HG02610 (cell line): ENCODE measurements at regions not wholly inside any gene's neighbourhood (a gene's known extent, or its start where the extent isn't known, plus 50 kb on each side); places are given as distances from the start of the nearest gene placed in this dataset.
A peak's percentile ranks its signal among the peaks of the same experiment; 100 is the strongest.

Source experiments
- ATAC-seq: cut with Tn5 transposase; IDR thresholded peaks from one replicate; pipeline ENCODE4 v1.9.1; 2021; ENCODE audit warnings: mild to moderate bottlenecking, moderate library complexity; ENCODE audit not compliant: unreplicated experiment

DNA sequence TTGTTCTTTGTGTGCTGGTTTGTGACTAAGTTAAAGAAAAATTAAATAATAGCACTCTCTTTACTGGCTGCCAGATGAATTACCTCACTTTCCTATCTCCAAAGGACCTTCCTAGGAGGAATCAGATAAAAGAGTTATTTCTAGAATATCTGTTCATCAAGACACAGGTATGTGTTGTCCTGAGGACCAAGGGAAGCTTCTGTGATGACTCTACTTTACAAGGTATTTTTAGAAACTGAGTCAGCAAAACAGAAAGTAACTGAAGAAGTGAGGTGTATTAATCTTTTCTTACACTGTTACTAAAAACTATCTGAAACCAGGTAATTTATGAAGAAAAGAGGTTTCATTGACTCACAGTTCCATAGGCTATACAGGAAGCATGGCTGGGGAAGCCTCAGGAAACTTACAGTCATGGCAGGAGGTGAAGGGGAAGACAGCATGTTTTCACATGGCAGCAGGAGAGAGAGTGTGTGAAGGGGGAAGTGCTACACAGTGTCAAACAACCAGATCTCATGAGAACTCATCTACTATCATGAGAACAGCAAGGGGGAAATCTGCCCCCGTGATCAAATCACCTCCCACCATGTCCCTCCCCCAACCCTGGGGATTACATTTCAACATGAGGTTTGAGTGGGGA lies 189.2 kb upstream of the DMAC1 start:
- ATAC-seq: no peak

DNA sequence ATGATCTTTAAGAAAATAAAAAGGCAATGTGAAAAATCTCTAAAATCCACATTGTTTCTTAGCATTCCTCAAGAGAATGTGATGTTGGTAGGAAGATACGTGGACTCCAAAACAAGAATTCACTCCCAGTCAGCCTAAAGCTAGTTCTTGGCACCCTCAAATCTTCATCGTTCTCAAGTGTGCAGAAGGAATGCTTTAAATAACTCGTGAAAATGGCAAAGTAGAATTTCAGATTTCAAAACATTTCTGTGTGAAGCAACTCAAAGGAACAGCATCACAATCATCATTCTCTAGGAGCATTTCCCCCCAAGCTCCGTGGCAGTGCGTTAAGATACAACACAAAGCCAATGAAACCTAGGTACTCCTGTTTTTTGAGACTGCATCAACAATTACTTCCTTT lies 185.1 kb upstream of the DMAC1 start:
- no peak for ATAC-seq

DNA sequence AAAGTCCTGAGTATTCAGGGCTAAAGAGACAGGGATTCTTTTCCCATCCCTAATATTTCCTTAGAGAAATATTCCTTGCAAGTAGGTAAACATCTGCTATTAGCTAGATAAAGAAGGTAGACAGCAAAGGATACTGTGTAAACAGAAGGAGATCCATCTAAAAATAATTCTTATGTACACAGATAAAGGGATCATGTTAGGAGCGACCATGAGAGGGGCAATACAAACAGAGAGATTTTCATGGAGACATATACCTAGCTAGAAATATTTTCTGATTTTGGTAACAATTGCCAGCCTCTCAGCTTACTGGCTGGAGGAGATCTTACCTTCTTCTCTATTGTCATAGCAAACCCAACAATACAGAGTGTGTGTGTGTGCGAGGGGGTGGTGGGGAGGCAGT lies 184.6 kb upstream of the DMAC1 start:
- ATAC-seq: no peak

DNA sequence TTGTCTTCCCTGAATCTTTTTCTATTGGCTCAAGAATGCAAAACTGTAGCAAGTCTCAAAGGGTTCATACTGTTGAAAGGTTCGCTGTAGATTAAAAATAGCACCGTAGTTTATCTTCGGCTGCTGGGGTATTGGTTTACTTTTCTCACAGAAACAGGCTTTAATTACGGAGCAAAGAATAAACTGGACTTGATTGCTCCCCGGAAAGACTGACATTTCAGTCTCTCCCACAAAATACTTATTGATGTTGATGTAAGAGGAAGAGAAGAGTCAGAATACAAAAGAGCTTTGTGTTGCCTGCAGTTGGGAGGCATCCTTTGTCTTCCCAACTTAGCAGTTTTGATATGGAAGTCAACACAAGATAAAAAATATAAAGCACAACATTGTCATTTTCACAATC lies 183.9 kb upstream of the DMAC1 start:
- ATAC-seq: no peak

DNA sequence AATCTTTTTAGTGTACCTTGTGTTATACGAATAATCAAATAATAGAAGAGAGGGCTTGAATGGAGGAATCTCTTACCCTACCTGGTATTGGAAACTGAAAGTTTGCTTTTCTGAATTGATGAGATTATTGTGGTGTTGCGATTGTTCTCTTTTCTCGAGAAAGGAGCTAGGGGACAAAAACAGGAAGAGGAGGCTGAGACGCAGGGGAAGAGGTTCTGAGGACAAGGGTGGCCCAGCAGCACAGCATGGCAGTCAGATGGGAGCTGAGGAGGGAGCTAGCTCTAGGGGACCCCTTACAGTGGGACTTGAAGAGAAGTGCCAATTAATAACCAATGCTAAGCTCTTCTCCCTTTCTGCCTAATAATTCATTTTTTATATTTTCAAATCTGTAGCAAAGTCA lies 183.3 kb upstream of the DMAC1 start:
- no peak for ATAC-seq

DNA sequence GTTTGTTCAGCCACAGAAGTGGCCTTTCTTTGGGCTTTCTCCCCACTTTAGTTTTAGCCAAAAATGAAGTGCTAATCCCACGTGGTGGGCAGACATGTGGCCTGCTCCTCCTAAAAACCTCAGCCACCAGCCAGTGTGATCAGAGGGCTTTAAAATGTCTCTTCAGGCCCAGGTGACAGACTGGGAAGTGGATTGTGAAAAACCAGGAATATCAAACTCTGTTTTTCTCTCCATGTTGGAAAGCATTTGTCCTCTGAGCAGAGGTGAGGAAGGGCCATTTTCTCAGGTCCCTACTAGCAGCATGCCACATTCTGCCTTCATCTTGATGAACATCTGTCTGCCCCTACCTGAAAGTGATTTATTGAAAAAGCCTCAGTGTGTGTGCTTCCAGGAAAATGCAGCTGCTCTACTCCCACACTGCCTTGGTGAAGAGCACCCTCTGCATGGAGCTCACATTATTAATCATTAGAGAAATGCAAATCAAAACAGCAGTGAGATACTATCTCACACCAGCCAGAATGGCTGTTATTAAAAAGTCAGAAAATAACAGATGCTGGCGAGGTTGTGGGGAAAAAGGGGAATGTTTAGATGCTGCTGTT lies 181.2 kb upstream of the DMAC1 start:
- no peak for ATAC-seq

DNA sequence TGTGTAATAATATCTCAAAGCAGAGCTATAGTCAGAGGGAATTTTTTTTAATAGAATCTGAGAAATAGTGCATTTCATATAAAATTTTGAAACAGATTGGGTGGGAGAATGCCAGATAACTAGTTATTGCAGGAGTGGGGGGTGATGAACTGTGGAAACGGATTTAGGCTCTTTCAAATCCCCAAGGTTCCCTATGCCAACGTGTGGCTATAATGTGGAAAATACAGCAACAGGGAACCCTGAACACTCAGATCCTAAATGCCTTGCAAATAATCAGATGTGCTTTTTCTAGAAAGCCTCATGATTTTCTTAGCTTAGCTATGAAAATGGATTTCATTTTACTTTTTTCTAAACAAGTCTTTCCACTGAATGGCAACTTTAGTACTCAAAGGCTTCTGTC lies 180.5 kb upstream of the DMAC1 start:
- ATAC-seq: no peak

DNA sequence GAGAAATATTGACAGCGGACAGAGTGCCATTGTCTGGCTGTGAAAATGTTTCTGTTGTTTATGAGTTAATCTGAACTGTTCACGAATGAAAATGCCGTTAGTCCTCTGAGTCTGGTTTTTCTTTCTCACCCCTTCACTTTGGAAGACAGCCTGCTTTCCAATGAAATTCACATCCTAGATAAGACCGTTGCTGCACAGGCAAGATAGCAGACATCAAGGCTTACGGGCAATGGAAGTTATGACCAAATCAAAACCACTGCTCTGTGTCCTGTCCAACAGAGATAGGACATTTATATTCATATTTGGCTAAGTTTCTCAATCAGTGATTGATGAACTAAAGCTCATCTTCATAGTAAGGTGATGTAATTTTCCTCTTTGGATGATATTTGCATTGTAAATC lies 180.0 kb upstream of the DMAC1 start:
- ATAC-seq: no peak

DNA sequence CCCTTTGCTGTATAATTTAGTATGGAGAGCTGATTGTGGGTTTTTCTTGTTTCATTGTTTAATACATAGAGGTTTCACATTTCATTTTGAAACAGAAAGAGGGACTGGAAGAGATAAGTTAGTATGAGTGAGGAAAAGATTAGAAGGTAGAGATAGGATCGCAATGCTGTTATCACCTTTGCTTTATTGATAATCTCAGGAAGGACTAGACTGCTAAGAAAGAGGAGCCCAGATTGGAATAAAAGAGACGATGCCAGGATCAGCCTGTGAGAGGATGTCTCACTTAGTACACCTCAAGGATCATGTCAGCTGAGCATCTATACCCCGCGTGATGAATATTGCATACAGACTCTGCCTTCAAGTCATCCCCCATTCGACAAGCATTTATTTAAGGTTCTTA lies 178.0 kb upstream of the DMAC1 start:
- ATAC-seq: no peak

DNA sequence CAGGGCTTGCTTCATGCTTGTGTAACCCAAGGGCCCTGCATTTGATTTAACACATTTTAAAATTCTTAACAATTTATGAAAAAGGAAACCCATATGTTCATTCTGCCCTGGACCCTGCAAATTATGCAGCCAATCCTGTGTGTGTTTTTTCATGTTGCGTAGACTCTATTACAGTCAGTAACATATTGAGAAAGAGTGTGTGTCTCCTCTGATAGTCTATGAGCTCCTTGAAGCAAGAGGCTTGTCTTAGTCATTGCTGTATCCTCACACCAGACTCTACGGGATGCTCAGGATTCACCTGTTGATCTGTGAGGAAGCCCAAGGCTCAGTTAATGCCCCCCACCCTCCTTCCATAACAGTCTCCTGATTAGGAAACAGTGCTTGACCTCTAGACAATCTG lies 177.3 kb upstream of the DMAC1 start:
- ATAC-seq: no peak

DNA sequence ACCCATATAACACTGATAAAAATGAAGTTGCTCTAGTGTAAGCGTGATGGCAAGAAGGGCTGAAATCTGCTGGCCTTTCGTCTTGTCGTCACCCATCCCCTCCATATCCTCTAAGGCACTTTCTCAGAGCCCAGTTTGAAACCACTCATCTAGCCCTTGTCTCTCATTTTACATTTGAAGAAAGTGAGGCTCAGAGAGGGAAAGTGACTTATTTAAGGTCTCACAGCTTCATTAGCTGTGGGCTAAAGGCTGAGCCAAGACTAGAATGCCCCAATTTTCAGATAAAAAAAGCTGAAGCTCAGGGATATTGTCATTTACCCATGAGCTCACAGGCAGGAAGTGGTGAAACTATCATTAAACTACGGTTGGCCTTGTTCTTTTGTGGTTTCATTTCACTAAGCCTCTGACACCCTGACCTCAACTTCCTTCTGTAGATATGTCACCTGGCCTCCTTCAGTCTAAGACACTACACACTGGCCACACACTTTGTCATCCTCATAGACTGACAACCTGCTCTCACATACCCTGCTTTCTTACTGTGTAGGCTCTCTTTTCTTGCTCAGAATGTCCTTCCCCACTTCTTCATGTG lies 176.7 kb upstream of the DMAC1 start:
- ATAC-seq: peak; percentile 97

DNA sequence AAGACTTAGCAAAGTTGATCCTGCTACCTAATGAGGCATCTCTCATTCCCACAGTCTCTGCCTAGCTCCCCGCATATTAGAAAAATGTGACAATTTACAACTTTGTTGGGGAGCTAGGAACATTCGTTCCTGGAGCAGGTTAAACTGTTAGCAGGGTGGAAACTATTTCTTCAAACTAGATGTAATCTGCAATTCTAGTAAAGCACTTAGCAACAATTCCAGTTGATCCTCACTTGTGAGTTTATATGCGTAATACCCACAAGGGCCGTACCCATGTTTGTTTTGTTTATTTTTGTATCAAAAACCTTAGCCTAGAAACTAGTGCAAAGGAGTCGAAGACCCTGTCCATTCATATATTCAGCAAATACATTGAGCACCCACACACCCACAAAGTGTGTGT lies 175.8 kb upstream of the DMAC1 start:
- no peak for ATAC-seq

DNA sequence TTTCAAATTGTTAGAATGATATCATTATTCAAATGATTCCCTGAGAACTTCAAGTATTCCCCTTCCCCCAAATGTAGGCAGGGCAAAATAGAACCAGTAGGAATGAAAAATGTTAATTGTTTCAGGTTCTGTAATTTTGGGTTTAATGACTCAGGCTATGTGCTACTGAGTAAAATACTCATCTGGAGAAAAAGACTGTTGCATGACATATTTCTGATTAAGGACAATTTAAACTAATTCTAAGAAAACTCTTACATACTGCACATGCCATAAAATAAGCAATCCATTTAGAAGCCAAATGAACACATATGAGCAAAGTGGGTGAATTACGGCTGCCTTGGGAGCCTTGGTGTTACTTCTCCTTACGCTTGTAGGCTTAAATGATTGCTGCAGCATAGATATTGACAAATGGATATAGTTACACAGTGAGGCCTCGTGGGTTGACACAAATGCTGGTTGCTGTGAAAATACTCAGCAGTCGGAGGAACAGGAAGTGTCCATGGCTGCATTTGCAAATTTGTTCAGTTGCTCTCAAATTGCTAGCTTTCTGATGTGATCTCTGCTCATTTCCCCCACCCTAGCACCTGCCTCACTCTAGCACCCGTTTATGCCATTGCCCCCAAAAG lies 174.9 kb upstream of the DMAC1 start:
- peak; percentile 17 for ATAC-seq

DNA sequence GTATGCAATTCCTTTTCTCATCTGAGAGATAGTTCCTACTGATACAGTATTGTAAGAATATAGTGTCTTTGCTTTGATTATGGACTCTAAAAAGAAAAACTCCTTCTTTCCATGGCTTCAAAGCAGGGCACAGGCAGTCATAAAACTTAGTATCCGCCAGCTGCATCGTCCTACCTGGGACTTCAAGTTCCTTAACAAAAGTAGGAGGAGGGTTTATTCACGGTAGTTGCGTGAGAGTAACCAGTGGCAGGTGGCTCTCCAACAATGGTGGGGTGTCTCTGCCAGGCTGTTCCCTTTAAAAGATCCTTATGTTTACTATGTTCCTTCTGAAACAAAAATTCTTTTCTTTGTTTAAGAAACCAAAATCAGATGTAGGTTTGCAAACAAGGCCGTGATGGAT lies 173.5 kb upstream of the DMAC1 start:
- no peak for ATAC-seq

DNA sequence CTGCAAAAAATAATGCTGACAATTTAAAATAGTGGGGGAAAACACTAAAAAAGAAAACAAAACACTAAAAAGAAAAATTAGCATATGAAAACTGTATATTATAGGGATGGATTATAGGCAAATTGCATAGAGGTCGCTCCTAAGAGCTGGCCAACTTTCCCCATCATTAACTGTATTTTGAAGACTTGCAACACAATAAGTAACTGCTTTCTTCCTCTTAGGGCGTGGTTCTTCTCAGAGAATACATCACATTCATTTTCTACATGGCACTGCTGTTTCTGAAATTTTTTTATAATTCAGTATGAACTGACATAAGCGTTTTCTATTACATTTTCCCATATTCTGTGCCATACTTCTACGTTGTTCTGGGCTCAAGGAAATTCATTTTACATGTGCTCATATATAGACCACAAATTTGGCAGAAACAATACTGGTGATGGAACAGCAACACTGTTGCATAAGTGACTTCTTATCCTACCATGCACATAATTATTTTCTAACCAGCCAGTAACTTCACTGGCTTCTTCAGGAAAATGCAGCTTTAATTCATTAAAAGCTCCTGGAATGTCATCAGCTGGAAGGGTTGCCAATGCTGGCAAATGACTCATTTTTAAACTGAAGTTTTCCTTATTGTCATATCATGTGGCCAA lies 171.2 kb upstream of the DMAC1 start:
- ATAC-seq: no peak

DNA sequence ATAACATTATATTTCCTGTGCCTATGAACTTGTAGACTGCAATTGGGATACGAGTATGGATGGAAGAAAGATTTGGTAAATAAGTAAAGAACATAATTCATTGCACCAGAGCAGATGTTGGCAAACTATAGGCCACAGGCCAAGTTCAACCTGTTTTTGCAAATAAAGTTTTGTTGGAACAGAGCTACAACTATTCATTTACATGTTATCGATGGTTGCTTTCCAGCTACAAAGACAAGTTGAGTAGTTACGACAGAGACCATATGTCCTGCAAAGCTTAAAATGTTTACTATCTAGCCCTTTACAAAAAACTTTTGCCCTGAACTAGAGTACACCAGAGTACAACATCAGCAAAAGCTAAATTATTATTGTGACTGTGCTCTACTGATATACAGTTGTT lies 169.1 kb upstream of the DMAC1 start:
- ATAC-seq: no peak

DNA sequence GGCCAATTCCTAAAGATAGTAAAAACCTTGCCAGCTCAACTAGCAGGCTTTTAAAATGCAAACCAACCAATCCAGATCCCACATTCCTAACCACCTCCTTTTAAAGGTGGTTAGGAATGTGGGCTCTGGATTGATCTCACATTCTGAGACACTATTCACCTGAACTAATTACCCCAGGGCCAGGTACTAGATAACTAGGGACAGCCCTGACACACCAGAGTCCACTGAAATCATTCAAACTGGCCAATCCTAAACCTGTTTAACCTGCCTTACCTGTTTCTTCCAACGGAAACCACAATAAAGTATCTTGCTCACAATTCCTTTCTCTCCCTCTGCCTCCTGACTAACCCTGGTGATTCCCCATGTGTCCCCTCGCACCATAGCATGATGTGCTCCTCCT lies 168.3 kb upstream of the DMAC1 start:
- no peak for ATAC-seq

DNA sequence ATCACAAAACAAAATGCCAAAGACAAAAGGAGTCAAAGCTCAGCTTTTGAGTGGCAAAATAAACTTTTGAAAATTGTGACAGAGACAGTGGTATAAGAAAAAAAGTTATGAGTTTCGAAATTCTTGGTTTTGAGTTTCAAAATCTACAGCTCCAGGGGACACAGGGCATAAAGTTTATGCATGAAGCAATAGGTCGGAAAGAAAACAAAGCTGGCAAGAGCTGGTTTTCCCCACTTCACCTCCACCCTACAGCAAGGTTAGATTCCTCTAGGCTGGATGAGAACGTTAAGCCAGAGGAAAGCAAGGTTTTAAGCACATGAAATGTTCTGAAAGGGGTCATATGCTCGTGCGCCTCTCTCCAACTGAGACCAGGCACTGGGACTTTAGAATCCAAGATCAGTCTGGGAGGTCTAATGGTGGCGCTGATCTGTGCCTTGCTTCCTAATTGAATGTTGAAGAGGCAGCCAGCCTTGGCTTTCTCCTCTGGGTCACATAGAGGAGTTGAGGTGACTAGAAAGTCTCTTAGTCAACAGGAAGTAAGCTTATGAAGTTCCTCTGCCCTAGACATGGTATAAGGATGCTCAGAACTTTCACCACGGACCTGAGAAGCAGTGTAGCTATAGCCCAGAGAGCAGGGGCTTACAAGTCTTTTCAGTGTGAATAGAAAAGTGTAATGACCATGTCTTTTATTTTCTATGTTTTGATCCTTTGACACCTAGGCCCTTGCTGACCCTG lies 167.7 kb upstream of the DMAC1 start:
- no peak for ATAC-seq

DNA sequence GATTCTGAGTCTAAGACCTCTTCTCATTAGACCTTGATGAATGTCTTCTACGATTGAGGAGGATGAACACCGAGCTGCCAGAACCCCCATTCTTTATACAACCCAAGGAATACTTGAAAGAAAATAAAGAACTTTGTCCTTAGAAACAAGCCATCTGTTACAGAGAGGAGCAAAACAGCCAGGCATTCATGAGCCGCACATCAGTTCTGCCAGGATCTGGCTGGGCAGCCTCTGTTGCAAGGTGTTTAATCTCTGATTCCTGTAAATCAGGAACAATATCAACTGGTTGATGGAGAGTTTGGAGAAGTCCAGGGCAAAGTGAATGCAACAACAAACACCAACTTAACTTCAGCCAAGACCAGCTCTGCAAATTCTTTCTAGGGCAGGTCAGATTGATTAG lies 165.5 kb upstream of the DMAC1 start:
- no peak for ATAC-seq

DNA sequence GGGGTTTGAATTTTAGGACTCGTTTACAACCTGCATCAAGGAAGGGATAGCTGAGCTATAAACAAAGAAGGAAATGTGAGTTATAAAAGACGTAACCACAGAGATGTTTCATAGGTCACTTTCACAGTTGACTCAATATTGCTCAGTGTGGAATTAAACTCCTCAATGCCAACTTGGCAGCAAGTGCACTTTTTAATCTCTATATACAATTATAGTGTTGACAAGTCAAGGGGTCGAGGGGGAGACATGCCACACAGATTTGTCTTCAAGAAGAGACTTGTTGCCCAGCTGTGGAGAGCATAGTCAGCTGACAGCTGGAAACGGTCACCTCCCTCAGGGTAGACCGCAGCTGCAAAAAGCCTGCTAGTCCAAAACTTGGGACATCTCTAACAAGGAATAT lies 163.4 kb upstream of the DMAC1 start:
- ATAC-seq: no peak

DNA sequence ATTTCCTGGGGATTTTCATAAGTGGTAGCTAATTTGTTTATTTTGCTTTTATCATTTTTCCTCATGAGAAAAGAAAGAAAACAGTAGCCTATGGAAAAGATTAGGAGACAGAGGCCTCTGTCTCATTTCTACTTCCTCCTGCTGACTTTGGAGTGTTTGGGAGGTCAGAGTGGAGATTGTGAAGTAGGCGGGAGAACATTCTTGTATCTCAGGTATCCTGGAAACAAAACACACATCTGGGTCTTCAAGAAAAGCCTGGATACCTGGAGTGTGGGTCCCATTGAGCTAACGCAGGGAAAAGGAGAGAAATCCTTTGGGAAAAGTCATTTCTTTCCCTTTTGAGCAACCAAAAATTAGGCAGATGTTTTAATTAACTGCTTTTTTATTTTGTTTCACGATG lies 161.5 kb upstream of the DMAC1 start:
- no peak for ATAC-seq
